Suprapubic skin (tissue), 4 donors: ENCODE measurements at regions not wholly inside any gene's neighbourhood (a gene's known extent, or its start where the extent isn't known, plus 50 kb on each side); places are given as distances from the start of the nearest gene placed in this dataset.

Experiments used
- DNase-seq, 2 donors: peaks; one replicate each; pipeline ENCODE4 v3.0.0-alpha.2; 2019; ENCODE audit warnings: low spot score in 2 of 2
- H3K27ac ChIP-seq: fragments of 200-600 bp; sonication (generic); one replicate; pipeline ENCODE4 v1.5.1; 2019
- H3K27me3 ChIP-seq: fragments of 200-600 bp; sonication (generic); one replicate; pipeline ENCODE4 v1.5.1; 2019
- H3K36me3 ChIP-seq: fragments of 200-600 bp; sonication (generic); one replicate; pipeline ENCODE4 v1.5.1; 2019
- H3K4me1 ChIP-seq: fragments of 200-600 bp; sonication (generic); one replicate; pipeline ENCODE4 v1.5.1; 2019
- H3K4me3 ChIP-seq: fragments of 200-600 bp; sonication (generic); one replicate; pipeline ENCODE4 v1.5.1; 2019; ENCODE audit warnings: mild to moderate bottlenecking
- H3K9me3 ChIP-seq: fragments of 200-600 bp; sonication (generic); one replicate; pipeline ENCODE4 v1.5.1; 2019
- CTCF ChIP-seq, 2 donors: fragments of 200-600 bp in 1 of 2; fragments of 450-650 bp in 1 of 2; sonication (generic) in 1 of 2; IDR thresholded peaks; one replicate each; pipeline ENCODE4 v1.5.1; 2016 to 2019; ENCODE audit warnings: antibody characterized with exemption in 2 of 2, mild to moderate bottlenecking in 1 of 2, moderate library complexity in 1 of 2
- EP300 ChIP-seq: sonication (generic); formaldehyde crosslinking; IDR thresholded peaks from one replicate; pipeline ENCODE4 v1.6.1; 2017; ENCODE audit warnings: antibody characterized with exemption
- POLR2A ChIP-seq, 2 donors: fragments of 450-650 bp; IDR thresholded peaks; one replicate each; pipeline ENCODE4 v1.6.1; 2017; ENCODE audit warnings: antibody characterized with exemption in 2 of 2, mild to moderate bottlenecking in 2 of 2, moderate library complexity in 2 of 2
- POLR2AphosphoS5 ChIP-seq, 3 donors: sonication (generic); formaldehyde crosslinking; IDR thresholded peaks; one replicate each; pipeline ENCODE4 v1.6.1; 2017; ENCODE audit warnings: antibody characterized with exemption in 3 of 3
- WGBS: methylation state at CpG from one replicate; pipeline ENCODE4 v1.1.5; 2018; 5-methylcytosine and 5-hydroxymethylcytosine counted together

- H3K27me3 ChIP-seq = no peaks in the 10 kb centered on the region
- 83% methylated on average over 2 of the region's 2 CpGs for WGBS
- H3K27ac ChIP-seq = no peak overlapping the region
- no peak for DNase-seq
- H3K4me3 ChIP-seq = no peak overlapping the region
- H3K9me3 ChIP-seq = no peaks in the 10 kb centered on the region
- H3K4me1 ChIP-seq = no peaks in the 10 kb centered on the region
- no peak for TF ChIP-seq POLR2A (IDR thresholded peaks at IDR 0.05)
- TF ChIP-seq EP300 = no peak
- no peak for TF ChIP-seq CTCF (IDR thresholded peaks at IDR 0.05)
- TF ChIP-seq POLR2AphosphoS5 (IDR thresholded peaks at IDR 0.05) = no peak
- H3K36me3 ChIP-seq = no peaks in the 10 kb centered on the region
Observed at GRCh38 chr11:22471385-22471784, 133.2 kb downstream of the SLC17A6 start.

GRCh38 chr11:22467741-22468140 is 129.6 kb downstream of the SLC17A6 start:
- no peaks in the 10 kb centered on the region for H3K36me3 ChIP-seq
- DNase-seq = no peak
- no peak overlapping the region for H3K27ac ChIP-seq
- no peak for TF ChIP-seq EP300
- 90% methylated on average over 2 of the region's 2 CpGs for WGBS
- H3K9me3 ChIP-seq = no peaks in the 10 kb centered on the region
- no peaks in the 10 kb centered on the region for H3K4me1 ChIP-seq
- no peaks in the 10 kb centered on the region for H3K27me3 ChIP-seq
- no peak overlapping the region for H3K4me3 ChIP-seq

- no peaks in the 10 kb centered on the region for H3K36me3 ChIP-seq
- 81% methylated on average over 2 of the region's 2 CpGs for WGBS
- H3K4me1 ChIP-seq = no peaks in the 10 kb centered on the region
- no peak overlapping the region for H3K27ac ChIP-seq
- no peak for DNase-seq
- H3K9me3 ChIP-seq = no peaks in the 10 kb centered on the region
- TF ChIP-seq CTCF (IDR thresholded peaks at IDR 0.05) (no peak), POLR2A (IDR thresholded peaks at IDR 0.05) (no peak), EP300 (no peak), POLR2AphosphoS5 (IDR thresholded peaks at IDR 0.05) (no peak)
- H3K27me3 ChIP-seq = no peaks in the 10 kb centered on the region
- H3K4me3 ChIP-seq = no peak overlapping the region
Observed at GRCh38 chr11:22467248-22467647, 129.1 kb downstream of the SLC17A6 start.

- WGBS = 74% methylated on average over 9 of the region's 9 CpGs
- Histone ChIP-seq H3K36me3 (no peaks in the 10 kb centered on the region), H3K4me1 (no peaks in the 10 kb centered on the region), H3K27me3 (no peaks in the 10 kb centered on the region), H3K27ac (no peak overlapping the region), H3K9me3 (no peaks in the 10 kb centered on the region), H3K4me3 (no peak overlapping the region)
- peak in 1 of 3 donors; percentile 33 for TF ChIP-seq POLR2AphosphoS5 (IDR thresholded peaks at IDR 0.05)
- no peak for TF ChIP-seq CTCF (IDR thresholded peaks at IDR 0.05)
- peak in 1 of 2 donors; percentile 68 for DNase-seq
Observed at GRCh38 chr11:22466809-22467208, 128.6 kb downstream of the SLC17A6 start.

- Histone ChIP-seq H3K27ac (no peak overlapping the region), H3K27me3 (no peaks in the 10 kb centered on the region), H3K4me1 (no peaks in the 10 kb centered on the region), H3K9me3 (no peaks in the 10 kb centered on the region), H3K36me3 (no peaks in the 10 kb centered on the region), H3K4me3 (no peak overlapping the region)
- TF ChIP-seq EP300 (no peak), POLR2A (IDR thresholded peaks at IDR 0.05) (no peak), POLR2AphosphoS5 (IDR thresholded peaks at IDR 0.05) (no peak), CTCF (IDR thresholded peaks at IDR 0.05) (no peak)
- DNase-seq = no peak
Observed at GRCh38 chr11:22466351-22466750, 128.2 kb downstream of the SLC17A6 start.

GRCh38 chr11:22465620-22466019 is 127.4 kb downstream of the SLC17A6 start:
- no peak overlapping the region for H3K4me3 ChIP-seq
- no peak for TF ChIP-seq EP300
- TF ChIP-seq POLR2AphosphoS5 (IDR thresholded peaks at IDR 0.05) = no peak
- TF ChIP-seq CTCF (IDR thresholded peaks at IDR 0.05) = no peak
- no peak for TF ChIP-seq POLR2A (IDR thresholded peaks at IDR 0.05)
- no peak for DNase-seq
- H3K4me1 ChIP-seq = no peaks in the 10 kb centered on the region
- H3K27me3 ChIP-seq = no peaks in the 10 kb centered on the region
- H3K27ac ChIP-seq = no peak overlapping the region
- no peaks in the 10 kb centered on the region for H3K9me3 ChIP-seq
- 69% methylated on average over 1 of the region's 1 CpG for WGBS
- no peaks in the 10 kb centered on the region for H3K36me3 ChIP-seq
